Peyer's patch (tissue), 4 donors: ENCODE measurements at regions not wholly inside any gene's neighbourhood (a gene's known extent, or its start where the extent isn't known, plus 50 kb on each side); places are given as distances from the start of the nearest gene placed in this dataset.
A peak's percentile ranks its signal among the peaks of the same experiment; 100 is the strongest.

Experiments
- DNase-seq, 3 donors: peaks; one replicate each; pipeline ENCODE4 v3.0.0-alpha.2; 2017 to 2019
- H3K27ac ChIP-seq, 4 donors: fragments of 200-600 bp; sonication (generic); one replicate each; pipeline ENCODE4 v1.5.1; 2016 to 2019
- H3K27me3 ChIP-seq, 2 donors: fragments of 200-600 bp; sonication (generic); one replicate each; pipeline ENCODE4 v1.5.1; 2019
- H3K36me3 ChIP-seq, 3 donors: fragments of 200-600 bp; sonication (generic); one replicate each; pipeline ENCODE4 v1.5.1; 2016 to 2019
- H3K4me1 ChIP-seq, 4 donors: fragments of 200-600 bp; sonication (generic); one replicate each; pipeline ENCODE4 v1.5.1; 2016 to 2019
- H3K4me3 ChIP-seq, 4 donors: fragments of 200-600 bp; sonication (generic); 1 replicate in 3 of 4; 2 replicates in 1 of 4; pipeline ENCODE4 v1.5.1; 2016 to 2019; ENCODE audit warnings: mild to moderate bottlenecking in 1 of 4
- H3K9me3 ChIP-seq, 4 donors: fragments of 200-600 bp; sonication (generic); one replicate each; pipeline ENCODE4 v1.5.1; 2016 to 2019; ENCODE audit warnings: mild to moderate bottlenecking in 1 of 4
- CTCF ChIP-seq, 6 experiments: fragments of 450-650 bp in 4 of 6; fragments of 200-600 bp in 2 of 6; sonication (generic) in 1 of 6; IDR thresholded peaks; one replicate each; pipeline ENCODE4 v1.5.1; 2017 to 2019; ENCODE audit warnings: antibody characterized with exemption in 6 of 6, mild to moderate bottlenecking in 3 of 6, moderate library complexity in 1 of 6
- POLR2A ChIP-seq, 2 donors: fragments of 450-650 bp; IDR thresholded peaks; one replicate each; pipeline ENCODE4 v1.5.1; 2017; ENCODE audit warnings: antibody characterized with exemption in 2 of 2, mild to moderate bottlenecking in 2 of 2, moderate library complexity in 2 of 2

- H3K27ac ChIP-seq = no peak overlapping the region
These were observed 134.9 kb upstream of the FBXL17 start for GRCh38 chr5:108516785-108517184.

GRCh38 chr5:108515517-108516105 lies 133.7 kb upstream of the FBXL17 start:
- DNase-seq = no peak
- Histone ChIP-seq H3K4me1 (peaks cover 0 to 11% (median 3%) of the 10 kb centered on the region in 4 donors), H3K27ac (no peak overlapping the region), H3K9me3 (no peaks in the 10 kb centered on the region), H3K36me3 (no peaks in the 10 kb centered on the region), H3K27me3 (no peaks in the 10 kb centered on the region), H3K4me3 (no peak overlapping the region)
- TF ChIP-seq CTCF (IDR thresholded peaks at IDR 0.05) = no peak

More at GRCh38 chr5:108516785-108517184, 134.9 kb upstream of the FBXL17 start:
- TF ChIP-seq CTCF (IDR thresholded peaks at IDR 0.05) (no peak), POLR2A (IDR thresholded peaks at IDR 0.05) (no peak)
- peak in 1 of 3 donors; percentile 70 for DNase-seq
- Histone ChIP-seq H3K9me3 (no peaks in the 10 kb centered on the region), H3K36me3 (no peaks in the 10 kb centered on the region), H3K4me3 (no peak overlapping the region), H3K27me3 (no peaks in the 10 kb centered on the region), H3K4me1 (peaks cover 0 to 11% (median 3%) of the 10 kb centered on the region in 4 donors)

- no peaks in the 10 kb centered on the region for H3K9me3 ChIP-seq
These were observed 127.1 kb upstream of the FBXL17 start for GRCh38 chr5:108508979-108509378.

GRCh38 chr5:108507631-108508030 lies 125.7 kb upstream of the FBXL17 start:
- TF ChIP-seq CTCF (IDR thresholded peaks at IDR 0.05) = no peak
- TF ChIP-seq POLR2A (IDR thresholded peaks at IDR 0.05) = no peak
- H3K4me1 ChIP-seq = no peaks in the 10 kb centered on the region
- H3K4me3 ChIP-seq = no peak overlapping the region
- H3K36me3 ChIP-seq = no peaks in the 10 kb centered on the region
- H3K27me3 ChIP-seq = no peaks in the 10 kb centered on the region
- DNase-seq = no peak
- no peak overlapping the region for H3K27ac ChIP-seq
- H3K9me3 ChIP-seq = no peaks in the 10 kb centered on the region

More at GRCh38 chr5:108508979-108509378, 127.1 kb upstream of the FBXL17 start:
- DNase-seq = no peak
- Histone ChIP-seq H3K27me3 (no peaks in the 10 kb centered on the region), H3K36me3 (no peaks in the 10 kb centered on the region), H3K4me1 (no peaks in the 10 kb centered on the region), H3K4me3 (no peak overlapping the region), H3K27ac (no peak overlapping the region)
- TF ChIP-seq CTCF (IDR thresholded peaks at IDR 0.05) (no peak), POLR2A (IDR thresholded peaks at IDR 0.05) (no peak)

- TF ChIP-seq POLR2A (IDR thresholded peaks at IDR 0.05) = no peak
- TF ChIP-seq CTCF (IDR thresholded peaks at IDR 0.05) = no peak
- Histone ChIP-seq H3K27me3 (no peaks in the 10 kb centered on the region), H3K4me3 (no peak overlapping the region), H3K36me3 (no peaks in the 10 kb centered on the region), H3K27ac (no peak overlapping the region), H3K9me3 (peaks cover 0 to 3% (median 0%) of the 10 kb centered on the region in 4 donors), H3K4me1 (no peaks in the 10 kb centered on the region)
- no peak for DNase-seq
These were observed 123.7 kb upstream of the FBXL17 start for GRCh38 chr5:108505608-108506007.

- H3K9me3 ChIP-seq = peaks cover 0 to 6% (median 0%) of the 10 kb centered on the region in 4 donors
- TF ChIP-seq CTCF (IDR thresholded peaks at IDR 0.05) (no peak), POLR2A (IDR thresholded peaks at IDR 0.05) (no peak)
- H3K27ac ChIP-seq = no peak overlapping the region
- H3K4me3 ChIP-seq = no peak overlapping the region
- no peaks in the 10 kb centered on the region for H3K36me3 ChIP-seq
- H3K27me3 ChIP-seq = no peaks in the 10 kb centered on the region
- no peaks in the 10 kb centered on the region for H3K4me1 ChIP-seq
- no peak for DNase-seq
These were observed 123.1 kb upstream of the FBXL17 start for GRCh38 chr5:108504974-108505373.
